Sigmoid colon (tissue), 6 donors: ENCODE measurements at regions not wholly inside any gene's neighbourhood (a gene's known extent, or its start where the extent isn't known, plus 50 kb on each side); places are given as distances from the start of the nearest gene placed in this dataset.

Experiments
- DNase-seq: peaks from one replicate; pipeline ENCODE4 v3.0.0-alpha.2; 2019
- H3K27ac ChIP-seq, 4 donors: fragments of 200-600 bp; sonication (generic); one replicate each; pipeline ENCODE4 v1.5.1; 2016 to 2019; ENCODE audit warnings: mild to moderate bottlenecking in 1 of 4
- H3K27me3 ChIP-seq, 3 donors: fragments of 200-600 bp; sonication (generic); one replicate each; pipeline ENCODE4 v1.5.1; 2019; ENCODE audit warnings: mild to moderate bottlenecking in 1 of 3
- H3K36me3 ChIP-seq, 4 donors: fragments of 200-600 bp; sonication (generic); one replicate each; pipeline ENCODE4 v1.5.1; 2016 to 2019
- H3K4me1 ChIP-seq, 4 donors: fragments of 200-600 bp; sonication (generic); one replicate each; pipeline ENCODE4 v1.5.1; 2017 to 2019
- H3K4me3 ChIP-seq, 4 donors: fragments of 200-600 bp; sonication (generic); one replicate each; pipeline ENCODE4 v1.5.1; 2017 to 2019; ENCODE audit warnings: mild to moderate bottlenecking in 2 of 4, moderate library complexity in 1 of 4
- H3K9me3 ChIP-seq, 4 donors: fragments of 200-600 bp in 3 of 4; sonication (generic) in 3 of 4; one replicate each; pipeline versions ENCODE4 v1.5.1 to v1.6.1; 2013 to 2019
- EP300 ChIP-seq, 4 donors: sonication (generic); formaldehyde crosslinking; IDR thresholded peaks; one replicate each; pipeline ENCODE4 v1.6.1; 2017; ENCODE audit warnings: antibody characterized with exemption in 4 of 4
- POLR2A ChIP-seq, 2 donors: fragments of 450-650 bp; IDR thresholded peaks; one replicate each; pipeline ENCODE4 v1.6.1; 2016; ENCODE audit warnings: antibody characterized with exemption in 2 of 2, mild to moderate bottlenecking in 2 of 2, moderate library complexity in 2 of 2
- POLR2AphosphoS5 ChIP-seq, 4 donors: sonication (generic); formaldehyde crosslinking; IDR thresholded peaks; one replicate each; pipeline ENCODE4 v1.6.1; 2017; ENCODE audit warnings: antibody characterized with exemption in 4 of 4
- WGBS, 2 donors: extraction: QIAGEN DNeasy Blood & Tissue Kit; methylation state at CpG; one replicate each; pipeline ENCODE4 v1.1.7; 2013; 5-methylcytosine and 5-hydroxymethylcytosine counted together
- intact Hi-C: fragments of 100-400 bp; cut with DNase I; formaldehyde crosslinking; loops from one replicate; pipeline ENCODE4 v1.15.1; 2023
- TF ChIP-seq, protein P1 (sequence below), 4 experiments: fragments of 450-650 bp in 3 of 4; fragments of 200-600 bp in 1 of 4; IDR thresholded peaks; one replicate each; pipeline ENCODE4 v1.5.1; 2016 to 2019; ENCODE audit warnings: antibody characterized with exemption in 4 of 4, mild to moderate bottlenecking in 3 of 4, moderate library complexity in 2 of 4
- donor health status: healthy with polysubstance abuse.
- donor health status: healthy.

DNA sequence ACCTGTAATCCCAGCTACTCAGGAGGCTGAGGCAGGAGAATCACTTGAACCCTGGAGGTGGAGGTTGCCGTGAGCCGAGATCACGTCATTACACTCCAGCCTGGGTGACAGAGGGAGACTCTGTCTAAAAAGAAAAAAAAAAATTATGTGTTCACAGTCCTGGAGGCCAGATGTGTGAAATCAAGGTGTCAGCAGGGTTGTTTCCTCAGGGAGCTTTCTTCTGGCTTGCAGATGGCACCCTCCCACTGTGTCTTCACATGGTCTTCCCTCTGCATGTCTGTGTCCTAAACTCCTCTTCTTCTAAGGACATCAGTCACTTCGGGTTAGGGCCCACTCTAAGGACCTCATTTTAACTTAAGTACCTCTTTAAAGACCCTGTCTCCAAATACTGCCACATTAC, 56.1 kb upstream of the UBE2E1 start:
- intact Hi-C loops = no loop called here
- 92 to 93% methylated on average over 4 of the region's 4 CpGs for WGBS, 2 donors
- H3K36me3 ChIP-seq = no peaks in the 10 kb centered on the region

DNA sequence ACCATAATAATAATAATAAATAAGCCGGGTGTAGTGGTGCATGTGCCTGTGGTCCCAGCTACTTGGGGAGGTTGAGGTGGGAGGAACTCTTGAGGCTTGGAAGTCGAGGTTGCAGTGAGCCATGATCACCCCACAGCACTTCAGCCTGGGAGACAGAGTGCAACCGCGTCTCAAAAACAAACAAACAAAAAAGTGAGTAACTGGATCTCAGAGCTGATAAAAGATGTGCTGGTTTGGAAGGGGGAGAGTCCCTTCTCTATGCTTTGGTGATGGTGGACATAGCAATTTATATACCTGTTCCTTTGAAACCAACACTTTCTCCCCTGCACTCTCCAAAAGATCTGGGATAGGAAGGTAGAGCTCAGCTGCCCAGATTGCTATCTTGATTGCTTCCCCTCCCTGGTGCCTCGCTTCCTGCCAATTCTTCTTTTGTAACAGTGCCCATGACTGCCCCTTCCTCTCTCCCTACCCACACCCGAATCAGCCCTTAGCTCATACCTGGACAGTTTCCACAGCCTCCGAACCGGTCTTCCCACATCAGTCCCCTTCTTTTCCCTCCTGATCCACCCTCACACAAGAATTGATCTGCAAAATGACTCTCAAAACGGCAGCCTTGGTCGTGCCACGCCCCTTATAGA, 55.1 kb upstream of the UBE2E1 start:
- TF ChIP-seq POLR2AphosphoS5 (IDR thresholded peaks at IDR 0.05) = no peak
- TF ChIP-seq, protein P1, sequence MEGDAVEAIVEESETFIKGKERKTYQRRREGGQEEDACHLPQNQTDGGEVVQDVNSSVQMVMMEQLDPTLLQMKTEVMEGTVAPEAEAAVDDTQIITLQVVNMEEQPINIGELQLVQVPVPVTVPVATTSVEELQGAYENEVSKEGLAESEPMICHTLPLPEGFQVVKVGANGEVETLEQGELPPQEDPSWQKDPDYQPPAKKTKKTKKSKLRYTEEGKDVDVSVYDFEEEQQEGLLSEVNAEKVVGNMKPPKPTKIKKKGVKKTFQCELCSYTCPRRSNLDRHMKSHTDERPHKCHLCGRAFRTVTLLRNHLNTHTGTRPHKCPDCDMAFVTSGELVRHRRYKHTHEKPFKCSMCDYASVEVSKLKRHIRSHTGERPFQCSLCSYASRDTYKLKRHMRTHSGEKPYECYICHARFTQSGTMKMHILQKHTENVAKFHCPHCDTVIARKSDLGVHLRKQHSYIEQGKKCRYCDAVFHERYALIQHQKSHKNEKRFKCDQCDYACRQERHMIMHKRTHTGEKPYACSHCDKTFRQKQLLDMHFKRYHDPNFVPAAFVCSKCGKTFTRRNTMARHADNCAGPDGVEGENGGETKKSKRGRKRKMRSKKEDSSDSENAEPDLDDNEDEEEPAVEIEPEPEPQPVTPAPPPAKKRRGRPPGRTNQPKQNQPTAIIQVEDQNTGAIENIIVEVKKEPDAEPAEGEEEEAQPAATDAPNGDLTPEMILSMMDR (IDR thresholded peaks at IDR 0.05) = no peak
- TF ChIP-seq POLR2A (IDR thresholded peaks at IDR 0.05) = no peak
- TF ChIP-seq EP300 (IDR thresholded peaks at IDR 0.05) = no peak
- Histone ChIP-seq H3K4me3 (no peak overlapping the region), H3K4me1 (peaks cover 0 to 12% (median 6%) of the 10 kb centered on the region in 4 donors), H3K9me3 (no peaks in the 10 kb centered on the region), H3K27ac (no peak overlapping the region), H3K36me3 (no peaks in the 10 kb centered on the region), H3K27me3 (no peaks in the 10 kb centered on the region)
- 28 to 54% methylated on average over 11 of the region's 11 CpGs for WGBS, 2 donors
- DNase-seq = no peak
- intact Hi-C loops = no loop called here

More for the DNA sequence above, 56.1 kb upstream of the UBE2E1 start:
- Histone ChIP-seq H3K4me1 (peaks cover 0 to 12% (median 5%) of the 10 kb centered on the region in 4 donors), H3K27me3 (no peaks in the 10 kb centered on the region), H3K9me3 (no peaks in the 10 kb centered on the region), H3K4me3 (no peak overlapping the region), H3K27ac (no peak overlapping the region)
- no peak for DNase-seq
- TF ChIP-seq, protein P1 (IDR thresholded peaks at IDR 0.05) = no peak
- TF ChIP-seq EP300 (IDR thresholded peaks at IDR 0.05) (no peak), POLR2AphosphoS5 (IDR thresholded peaks at IDR 0.05) (no peak), POLR2A (IDR thresholded peaks at IDR 0.05) (no peak)

DNA sequence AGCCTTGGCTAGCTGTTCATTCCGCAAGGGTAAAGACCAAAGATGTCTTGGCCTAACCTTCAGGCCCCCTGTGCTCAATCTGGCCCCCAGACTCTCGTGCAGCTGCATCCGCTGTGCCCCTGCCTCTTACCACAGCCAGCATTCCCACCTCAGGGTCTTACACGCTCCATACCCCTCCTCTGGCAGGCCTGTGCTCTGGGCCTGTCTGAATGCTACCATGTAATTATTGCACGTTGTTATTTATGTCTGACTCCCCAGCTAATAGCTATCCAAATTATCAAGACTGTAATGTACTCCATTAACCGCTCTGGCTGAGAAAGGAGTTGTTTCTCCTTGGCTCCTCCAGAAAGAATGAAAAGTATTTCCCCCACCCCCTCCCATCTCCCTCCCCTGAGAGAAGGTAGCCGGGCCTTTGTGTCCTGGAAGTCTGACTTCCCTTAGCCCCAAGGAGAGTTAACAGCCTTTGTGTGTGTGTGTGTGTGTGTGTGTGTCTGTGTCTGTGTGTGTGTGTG, 54.5 kb upstream of the UBE2E1 start:
- Histone ChIP-seq H3K4me3 (no peak overlapping the region), H3K36me3 (no peaks in the 10 kb centered on the region), H3K27ac (no peak overlapping the region), H3K27me3 (no peaks in the 10 kb centered on the region), H3K9me3 (no peaks in the 10 kb centered on the region), H3K4me1 (peaks cover 0 to 18% (median 7%) of the 10 kb centered on the region in 4 donors)
- intact Hi-C loops = no loop called here
- TF ChIP-seq, protein P1 (IDR thresholded peaks at IDR 0.05) = no peak
- TF ChIP-seq POLR2AphosphoS5 (IDR thresholded peaks at IDR 0.05) (no peak), POLR2A (IDR thresholded peaks at IDR 0.05) (no peak)
- DNase-seq = no peak
- 79 to 85% methylated on average over 7 of the region's 7 CpGs for WGBS, 2 donors

DNA sequence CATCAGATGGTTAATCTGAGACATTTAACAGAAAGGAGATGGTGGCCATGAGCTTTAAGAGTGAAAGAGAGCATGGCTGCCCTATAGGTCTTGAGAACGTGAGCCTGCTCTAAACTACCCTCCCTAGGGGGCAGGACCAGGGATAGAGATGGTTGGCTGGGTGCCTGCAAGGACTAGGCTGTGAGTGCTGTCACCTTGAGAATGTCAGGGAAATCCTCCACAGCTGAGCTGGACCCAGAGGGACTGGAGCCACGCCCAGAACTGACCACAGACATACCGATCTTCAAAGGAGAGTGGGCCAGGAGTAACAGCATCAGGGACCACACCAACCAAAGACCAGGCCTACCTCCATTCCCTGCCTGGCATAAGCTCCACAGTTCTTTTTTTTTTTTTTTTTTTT, 53.6 kb upstream of the UBE2E1 start:
- Histone ChIP-seq H3K27me3 (no peaks in the 10 kb centered on the region), H3K9me3 (no peaks in the 10 kb centered on the region), H3K4me1 (peaks cover 0 to 22% (median 7%) of the 10 kb centered on the region in 4 donors), H3K36me3 (no peaks in the 10 kb centered on the region), H3K27ac (no peak overlapping the region), H3K4me3 (no peak overlapping the region)
- no peak for TF ChIP-seq POLR2AphosphoS5 (IDR thresholded peaks at IDR 0.05)
- no peak for TF ChIP-seq EP300 (IDR thresholded peaks at IDR 0.05)
- TF ChIP-seq, protein P1 (IDR thresholded peaks at IDR 0.05) = no peak
- TF ChIP-seq POLR2A (IDR thresholded peaks at IDR 0.05) = no peak
- no peak for DNase-seq
- WGBS, 2 donors = 77 to 90% methylated on average over 3 of the region's 3 CpGs
- intact Hi-C loops = no loop called here

DNA sequence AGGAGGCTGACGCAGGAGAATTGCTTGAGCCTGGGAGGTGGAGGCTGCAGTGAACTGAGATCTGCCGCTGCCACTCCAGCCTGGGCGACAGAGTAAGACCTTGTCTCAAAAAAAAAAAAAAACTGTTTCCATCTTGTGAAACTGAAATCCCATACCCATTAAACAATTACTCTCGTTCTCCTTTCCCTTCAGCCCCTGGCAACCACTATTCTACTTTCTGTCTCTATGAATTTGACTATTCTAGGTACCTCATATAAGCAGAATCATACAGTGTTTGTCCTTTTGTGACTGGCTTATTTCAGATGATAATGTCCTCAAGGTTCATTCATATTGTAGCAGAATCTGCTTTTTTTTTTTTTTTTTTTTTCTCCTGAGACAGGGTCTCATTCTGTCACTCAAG, 51.5 kb upstream of the UBE2E1 start:
- peaks cover 0 to 22% (median 7%) of the 10 kb centered on the region in 4 donors for H3K4me1 ChIP-seq
- no peaks in the 10 kb centered on the region for H3K27me3 ChIP-seq
- H3K27ac ChIP-seq = no peak overlapping the region
- no peaks in the 10 kb centered on the region for H3K36me3 ChIP-seq
- no peaks in the 10 kb centered on the region for H3K9me3 ChIP-seq
- intact Hi-C loops = no loop called here
- TF ChIP-seq, protein P1 (IDR thresholded peaks at IDR 0.05) = no peak
- TF ChIP-seq EP300 (IDR thresholded peaks at IDR 0.05) = no peak
- no peak for TF ChIP-seq POLR2A (IDR thresholded peaks at IDR 0.05)
- no peak for TF ChIP-seq POLR2AphosphoS5 (IDR thresholded peaks at IDR 0.05)
- WGBS, 2 donors = 80 to 81% methylated on average over 4 of the region's 4 CpGs
- no peak overlapping the region for H3K4me3 ChIP-seq
- DNase-seq = no peak
